ENCODE measurements at regions not wholly inside any gene's neighbourhood (a gene's known extent, or its start where the extent isn't known, plus 50 kb on each side); places are given as distances from the start of the nearest gene placed in this dataset.

DNA sequence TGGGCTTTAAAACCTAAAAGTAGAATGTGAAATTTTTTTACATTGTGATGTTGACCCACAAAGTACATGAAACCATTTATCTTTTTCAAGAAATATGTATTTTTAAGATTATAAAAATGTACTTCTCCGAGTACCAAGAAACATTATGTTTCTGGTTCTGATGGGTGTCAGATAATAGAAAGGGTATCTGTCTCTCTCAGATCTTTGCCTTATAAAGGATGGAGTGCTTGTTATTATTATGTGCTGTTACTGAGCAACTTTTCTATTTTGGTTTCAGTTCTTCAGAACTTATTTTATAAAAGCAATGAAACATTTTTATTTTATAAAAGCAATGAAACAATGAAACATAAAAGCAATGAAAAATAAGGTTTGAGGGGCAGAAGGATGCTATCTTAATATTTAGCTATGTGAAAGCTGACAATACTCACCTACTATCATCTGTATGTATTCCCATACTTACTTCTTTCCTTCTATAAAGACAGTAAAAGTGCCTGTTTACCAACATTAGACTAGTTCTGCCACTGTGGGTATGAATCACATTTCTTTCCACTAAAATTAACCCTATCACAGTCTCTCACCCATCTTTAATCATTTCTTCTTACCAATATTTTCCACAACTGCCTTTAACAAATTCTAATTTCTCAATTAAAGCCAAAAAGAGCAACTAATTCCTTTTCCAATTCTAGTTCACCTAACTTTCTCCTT is 540.7 kb upstream of the KCNMB2 start:
- DNase-seq (ENCODE audit: low read depth) = no peak

DNA sequence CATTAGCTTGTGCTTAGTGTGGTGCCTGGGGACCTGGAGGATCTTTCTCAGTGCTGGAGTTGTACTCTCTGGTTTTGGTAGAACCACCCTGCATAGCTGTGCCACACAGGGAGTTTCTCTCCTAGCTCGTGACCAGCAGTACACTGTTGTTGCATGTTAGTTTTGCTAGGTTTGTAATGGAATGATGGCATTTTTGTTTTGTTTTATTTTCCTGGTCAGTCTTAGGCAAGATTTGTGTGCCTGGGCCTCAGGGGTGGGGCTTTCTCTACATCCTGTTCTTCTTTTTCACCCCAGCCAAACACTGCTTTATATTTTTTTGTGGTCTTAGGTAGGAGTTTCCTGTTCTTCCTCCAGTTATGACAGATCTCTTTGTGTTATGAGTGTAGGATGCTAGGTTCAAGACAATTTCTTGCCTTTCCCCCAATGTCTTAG is 534.5 kb upstream of the KCNMB2 start:
- DNase-seq (ENCODE audit: low read depth) = peak; percentile 14

DNA sequence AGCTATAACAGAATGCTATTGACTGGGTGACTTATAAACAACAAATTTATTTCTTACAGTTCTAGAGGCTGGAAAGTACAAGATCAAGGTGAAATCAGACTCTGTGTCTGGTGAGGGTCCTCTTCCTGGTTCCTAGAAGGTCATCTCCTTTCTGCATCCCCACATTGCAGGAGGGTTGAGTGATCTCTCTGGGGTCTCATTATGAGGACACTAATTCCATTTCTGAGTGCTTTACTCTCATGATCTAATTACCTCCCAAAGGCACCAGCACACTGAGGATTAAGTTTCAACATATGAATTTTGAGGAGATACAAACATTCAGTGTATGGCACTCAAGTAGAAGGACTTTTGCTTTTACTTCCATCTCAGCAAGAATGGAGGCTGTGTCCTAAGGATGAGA is 534.1 kb upstream of the KCNMB2 start:
- DNase-seq (ENCODE audit: low read depth) = no peak

DNA sequence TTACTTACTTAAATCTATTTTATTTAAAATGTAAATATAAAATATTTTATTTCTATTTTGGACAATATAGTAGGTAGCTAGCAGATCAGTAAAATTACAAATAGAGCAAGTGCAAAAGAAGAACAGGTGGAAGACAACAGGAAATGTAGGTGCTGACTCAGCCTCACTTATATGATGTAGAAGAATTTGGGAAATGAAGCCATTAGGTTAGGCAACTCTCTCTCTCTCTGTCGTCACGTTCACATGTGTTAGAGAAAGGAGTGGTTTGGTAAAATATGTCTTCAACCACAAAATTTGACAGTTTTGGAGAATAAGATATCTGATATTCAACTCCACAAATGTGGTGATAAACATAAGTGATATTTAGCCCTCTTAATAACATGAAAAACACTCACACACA is 532.5 kb upstream of the KCNMB2 start:
- DNase-seq (ENCODE audit: low read depth) = no peak

DNA sequence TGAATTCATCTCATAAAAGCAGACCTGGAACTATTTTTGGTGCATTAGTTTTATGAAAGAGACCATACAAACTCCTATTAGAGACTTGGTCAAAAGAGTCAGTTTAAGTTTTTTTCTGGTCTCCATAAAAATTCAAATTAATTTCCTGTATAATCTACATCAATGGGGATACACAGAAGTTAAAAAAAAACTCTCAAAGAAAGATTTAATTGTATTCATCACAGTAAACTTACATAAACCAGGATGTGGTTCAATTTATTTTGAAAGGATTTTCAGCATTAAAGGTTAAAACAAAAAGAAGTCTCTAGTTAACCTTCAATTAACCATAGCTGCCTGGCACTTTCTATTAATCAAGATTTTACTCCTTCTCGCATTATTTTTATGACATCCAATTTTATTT is 530.3 kb upstream of the KCNMB2 start:
- no peak for DNase-seq (ENCODE audit: low read depth)

DNA sequence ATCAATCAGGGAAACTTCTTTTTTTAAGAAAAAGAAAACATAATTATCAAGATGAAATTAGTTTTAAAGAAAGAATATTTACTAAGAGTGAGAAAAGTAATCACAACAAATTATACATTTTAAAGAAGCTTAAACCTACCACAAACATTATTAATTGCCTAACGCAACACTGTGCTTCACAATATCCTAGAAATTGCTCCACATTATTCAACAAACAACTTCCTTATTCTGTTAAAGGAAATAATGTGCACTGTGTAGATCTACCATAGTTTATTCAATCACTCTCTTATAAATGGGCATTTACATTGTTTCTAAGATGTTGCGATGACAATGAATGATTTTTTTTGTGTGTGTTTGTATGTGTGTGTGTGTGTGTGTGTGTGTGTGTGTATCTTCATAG is 525.9 kb upstream of the KCNMB2 start:
- no peak for DNase-seq (ENCODE audit: low read depth)

DNA sequence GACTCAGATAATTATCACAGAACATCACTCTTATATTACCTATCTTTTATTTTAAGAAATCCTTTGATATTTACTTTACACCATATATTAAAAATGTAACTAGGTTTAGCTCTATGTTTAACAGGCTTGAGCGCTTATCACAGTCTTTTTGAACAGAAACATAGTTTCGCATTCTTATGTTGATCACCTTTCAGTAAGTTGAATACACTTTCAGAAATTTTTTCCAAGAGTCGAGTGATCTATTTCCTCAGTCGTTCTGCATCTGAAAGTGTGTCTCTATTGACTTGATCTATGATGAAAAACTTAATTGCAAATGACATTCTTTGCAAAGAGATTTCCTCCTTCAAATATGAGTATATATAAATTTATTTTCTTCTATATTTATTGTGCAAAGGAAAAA is 516.6 kb upstream of the KCNMB2 start:
- no peak for DNase-seq (ENCODE audit: low read depth)

DNA sequence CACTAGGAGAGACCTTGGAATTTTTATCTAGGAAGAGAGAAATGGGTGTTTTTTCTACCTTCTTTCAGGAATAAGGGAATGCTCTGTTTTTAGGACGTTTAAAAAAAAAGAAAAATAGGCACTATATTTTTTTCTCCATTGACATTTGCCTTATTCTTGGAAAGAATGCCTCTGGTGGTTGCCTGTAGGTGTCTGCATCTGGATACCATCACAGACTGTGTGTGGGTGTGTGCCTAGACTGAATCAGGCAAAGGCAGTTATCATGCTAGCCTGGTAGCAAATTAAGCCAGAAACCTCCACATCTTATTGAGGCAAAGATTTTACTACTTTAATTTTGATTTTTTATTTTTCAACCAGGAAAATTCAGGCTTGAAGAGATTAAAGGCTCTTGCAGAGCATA is 513.6 kb upstream of the KCNMB2 start:
- no peak for DNase-seq (ENCODE audit: low read depth)

DNA sequence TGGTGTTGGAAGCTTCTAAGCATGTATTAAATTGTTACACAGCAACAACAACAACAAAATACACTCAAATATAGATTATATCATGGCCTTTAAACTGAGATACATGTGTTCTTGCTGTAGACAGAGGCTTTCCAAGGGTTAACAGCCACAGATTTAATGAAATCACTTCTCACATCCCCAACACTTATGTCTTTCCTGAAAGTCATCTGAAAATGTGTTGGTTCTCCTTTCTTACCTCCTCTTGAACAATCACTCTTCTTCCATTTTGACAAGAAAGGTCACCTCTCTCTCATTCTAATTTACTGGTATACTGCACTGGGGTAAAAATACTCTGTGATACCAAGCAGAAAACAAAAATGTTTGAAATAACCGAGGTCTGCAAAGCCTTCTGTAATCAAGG is 507.3 kb upstream of the KCNMB2 start:
- DNase-seq (ENCODE audit: low read depth) = no peak

DNA sequence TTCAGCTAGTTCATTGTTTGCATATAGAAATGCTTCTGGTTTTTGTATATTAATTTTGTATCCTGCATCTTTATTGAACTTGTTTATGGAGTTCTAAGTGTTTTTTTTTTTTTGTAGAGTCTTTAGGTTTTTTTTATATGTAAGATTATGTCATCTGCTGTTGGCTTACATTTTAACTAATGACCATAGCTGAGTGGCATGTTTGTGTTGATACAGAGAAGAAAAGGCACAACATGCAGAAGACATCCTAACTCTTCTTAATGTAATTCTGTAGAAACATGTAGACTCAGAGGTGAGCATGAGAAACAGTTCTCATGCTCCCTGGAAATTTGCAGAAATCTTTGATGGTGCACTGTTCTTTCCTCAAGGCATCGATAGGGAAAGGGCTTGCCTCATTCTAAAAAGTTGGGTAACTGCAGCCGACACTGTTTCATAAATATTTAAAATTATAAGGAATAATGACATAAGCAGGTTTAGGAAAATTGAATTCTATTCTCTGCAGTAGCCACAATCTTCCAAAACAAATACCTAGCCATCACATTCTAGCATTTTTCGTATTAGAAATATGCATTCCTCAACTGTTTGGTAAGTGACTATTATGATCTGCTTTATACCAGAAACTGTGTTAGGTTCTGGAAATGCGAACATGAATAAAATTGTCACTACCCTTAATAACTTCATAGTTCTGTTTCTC is 499.6 kb upstream of the KCNMB2 start:
- DNase-seq (ENCODE audit: low read depth) = no peak

DNA sequence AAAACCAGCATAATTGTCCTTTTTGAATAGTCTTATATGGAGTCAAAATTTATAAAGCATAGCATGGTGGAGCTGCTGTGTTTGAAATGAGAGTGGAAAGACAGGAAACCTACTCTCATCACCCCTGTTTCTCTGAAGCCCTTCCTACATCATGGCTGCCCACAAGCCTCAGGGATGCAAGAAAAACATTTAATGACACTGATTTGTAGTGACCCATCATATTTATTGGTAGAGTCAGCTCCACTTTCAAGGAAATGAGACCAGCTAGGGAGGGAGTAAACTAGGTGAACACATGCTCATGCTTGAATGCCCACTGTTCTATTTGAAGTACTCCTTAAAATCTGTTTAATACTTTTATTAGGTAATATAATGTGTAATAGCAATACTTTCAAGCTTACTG is 494.3 kb upstream of the KCNMB2 start:
- DNase-seq (ENCODE audit: low read depth) = no peak

DNA sequence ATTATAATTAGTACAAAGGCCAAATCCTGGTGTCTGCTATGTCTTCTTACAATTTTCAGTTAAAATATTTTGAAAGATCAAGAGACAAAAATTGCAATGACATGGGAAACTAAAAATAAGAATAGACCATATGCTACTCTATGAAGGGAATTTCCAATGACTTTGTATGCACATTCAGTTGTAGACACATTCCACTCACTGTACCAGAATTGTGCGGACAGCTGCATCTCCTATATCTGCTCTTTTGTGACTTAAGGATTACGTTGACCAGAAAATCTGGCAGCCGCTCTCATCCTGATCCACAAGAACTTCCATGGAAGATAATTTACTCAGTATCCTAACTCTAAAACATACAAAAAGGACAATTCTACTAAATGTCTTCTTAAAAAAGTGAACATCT is 493.9 kb upstream of the KCNMB2 start:
- DNase-seq (ENCODE audit: low read depth) = no peak

DNA sequence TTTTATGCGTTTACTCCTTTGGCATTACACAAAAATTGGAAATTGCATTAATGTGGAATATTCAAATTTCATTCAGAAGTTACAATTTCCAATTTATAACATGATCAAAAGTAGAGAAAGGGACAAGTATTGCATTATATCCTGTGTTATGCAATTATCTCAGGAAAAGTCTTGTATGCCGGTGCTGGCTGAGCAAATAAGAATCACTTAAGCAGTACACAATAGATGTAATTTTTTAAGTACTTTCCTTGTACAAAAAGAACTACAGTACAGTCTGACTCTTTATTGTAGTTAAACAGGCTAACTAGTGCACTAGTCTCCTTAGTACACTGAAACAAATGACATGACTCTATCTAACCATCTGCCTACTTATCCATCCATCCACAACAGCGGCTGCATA is 493.2 kb upstream of the KCNMB2 start:
- DNase-seq (ENCODE audit: low read depth) = no peak

DNA sequence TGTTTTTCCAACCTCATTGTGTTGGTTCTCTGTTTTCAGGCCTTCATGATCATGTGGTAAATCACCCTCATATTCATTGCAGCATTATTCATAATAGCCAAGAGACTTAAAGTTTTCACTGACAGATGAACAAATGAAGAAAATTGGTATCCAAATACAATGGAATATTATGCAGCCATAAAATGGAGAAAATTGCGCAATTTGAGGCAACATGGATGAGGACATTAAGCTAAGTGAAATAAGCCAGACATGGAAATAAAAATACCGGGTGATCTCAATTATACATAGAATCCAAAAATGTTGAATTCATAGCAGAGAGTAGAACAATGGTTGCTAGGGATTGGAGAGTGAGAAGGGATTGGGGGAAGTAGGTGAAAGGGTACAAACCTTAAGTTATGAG is 491.9 kb upstream of the KCNMB2 start:
- no peak for DNase-seq (ENCODE audit: low read depth)

DNA sequence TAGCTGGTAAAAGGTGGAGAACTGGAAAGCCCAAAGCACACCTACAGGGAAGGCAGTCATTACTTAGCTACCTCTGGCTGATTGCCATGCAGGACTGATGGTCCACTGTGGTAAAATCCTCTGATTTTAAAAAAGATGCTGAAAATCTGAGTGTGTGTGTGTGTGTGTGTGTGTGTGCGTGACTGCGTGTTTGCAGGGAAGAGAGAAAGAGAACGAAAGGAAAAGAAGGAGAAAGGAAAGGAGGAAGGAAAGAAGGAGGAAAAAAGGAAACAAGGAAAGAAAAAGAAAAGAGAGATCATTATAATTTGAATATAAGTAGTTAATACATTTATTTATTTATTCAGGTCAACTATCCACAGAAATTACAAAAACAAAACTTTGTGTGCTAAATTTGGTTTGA is 488.7 kb upstream of the KCNMB2 start:
- DNase-seq (ENCODE audit: low read depth) = no peak

DNA sequence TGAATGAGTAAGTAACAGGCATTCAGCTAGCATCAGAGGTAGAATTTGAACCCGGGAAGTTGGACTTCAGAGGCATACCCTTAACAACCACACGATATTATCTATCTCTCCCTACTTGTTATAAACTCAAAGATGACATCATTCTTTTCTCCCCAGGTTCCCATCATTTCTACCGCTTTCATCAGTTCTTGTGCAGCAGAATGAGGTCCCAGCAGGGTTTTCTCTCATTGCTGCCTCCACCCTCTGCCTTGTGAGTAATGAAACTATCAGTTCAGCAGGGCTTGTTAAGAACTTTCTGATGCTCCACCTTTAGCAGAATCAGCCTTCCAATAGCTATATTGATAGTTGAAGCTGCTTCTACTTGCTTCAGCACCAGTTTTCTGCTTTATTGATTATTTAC is 487.5 kb upstream of the KCNMB2 start:
- no peak for DNase-seq (ENCODE audit: low read depth)

DNA sequence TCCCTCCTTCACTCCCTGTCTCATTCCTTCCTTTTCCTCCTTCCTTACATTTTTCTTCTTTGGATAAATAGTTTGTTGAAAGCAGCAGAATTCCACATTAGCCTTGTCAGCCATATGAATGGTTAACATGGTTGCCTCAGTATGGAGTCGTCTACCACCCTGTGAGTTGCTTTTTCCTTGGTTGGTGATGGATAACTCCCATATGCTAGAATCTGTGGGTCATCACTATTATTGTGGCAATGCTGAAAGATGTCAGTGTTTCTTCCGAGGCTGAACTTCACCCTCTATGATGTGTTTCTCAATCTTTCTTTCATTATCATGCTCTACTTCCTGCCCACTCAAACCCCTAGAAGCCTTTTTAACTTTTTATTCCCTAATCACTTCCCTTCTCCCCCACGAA is 481.8 kb upstream of the KCNMB2 start:
- no peak for DNase-seq (ENCODE audit: low read depth)

DNA sequence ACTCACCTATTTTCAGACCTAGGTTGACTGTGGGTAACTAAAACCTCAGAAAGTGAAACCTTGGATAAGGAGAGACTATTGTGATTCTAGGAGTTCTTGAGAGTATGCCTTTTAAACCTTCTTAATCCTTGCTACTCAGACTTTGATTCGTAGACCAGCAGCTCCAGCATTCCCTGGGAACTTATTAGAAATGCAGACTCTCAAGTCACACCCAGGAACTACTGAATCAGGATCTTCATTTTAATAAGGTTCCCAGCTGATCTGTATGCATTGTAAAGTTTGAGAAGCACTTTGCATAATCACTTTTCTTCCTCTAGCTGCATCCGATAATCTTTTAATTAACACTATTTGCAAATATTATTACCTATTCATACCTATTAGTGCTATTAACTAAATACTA is 480.3 kb upstream of the KCNMB2 start:
- no peak for DNase-seq (ENCODE audit: low read depth)

DNA sequence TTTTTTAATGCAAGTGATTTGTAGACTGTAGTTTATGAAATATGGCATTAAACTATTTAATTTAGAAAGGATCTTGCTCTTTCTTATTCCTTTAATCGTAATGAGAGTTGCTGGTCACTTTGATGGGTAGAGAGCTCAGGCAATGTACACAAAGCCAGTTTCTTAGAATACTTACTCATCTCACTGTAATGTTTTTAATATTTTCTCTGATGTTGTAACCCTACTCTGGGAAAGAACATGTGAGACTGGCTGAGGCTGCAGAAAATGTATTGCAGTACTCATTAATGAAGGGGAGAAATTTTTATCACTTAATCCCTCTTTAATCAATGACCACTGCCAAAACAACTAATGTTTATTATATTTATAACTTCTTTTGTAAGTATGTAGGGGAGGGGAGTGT is 479.4 kb upstream of the KCNMB2 start:
- no peak for DNase-seq (ENCODE audit: low read depth)

DNA sequence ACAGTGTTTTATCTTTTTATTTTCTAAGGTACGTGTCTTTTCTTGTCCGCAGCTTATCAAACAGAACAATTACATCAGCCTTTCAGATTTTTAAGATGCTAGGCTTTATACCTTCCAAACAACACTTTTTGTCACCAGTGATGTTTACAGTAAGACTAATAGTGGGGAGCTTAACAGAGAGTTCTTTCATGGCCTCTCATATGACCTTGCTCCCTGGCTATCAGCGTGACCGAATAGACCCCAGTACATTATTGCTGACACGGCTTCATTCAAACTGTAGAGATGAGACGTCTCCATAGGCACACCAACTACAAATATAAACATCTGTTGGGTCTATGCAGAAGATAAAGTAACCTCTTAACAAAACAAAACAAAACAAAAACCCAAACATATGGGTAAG is 477.6 kb upstream of the KCNMB2 start:
- no peak for DNase-seq (ENCODE audit: low read depth)

DNA sequence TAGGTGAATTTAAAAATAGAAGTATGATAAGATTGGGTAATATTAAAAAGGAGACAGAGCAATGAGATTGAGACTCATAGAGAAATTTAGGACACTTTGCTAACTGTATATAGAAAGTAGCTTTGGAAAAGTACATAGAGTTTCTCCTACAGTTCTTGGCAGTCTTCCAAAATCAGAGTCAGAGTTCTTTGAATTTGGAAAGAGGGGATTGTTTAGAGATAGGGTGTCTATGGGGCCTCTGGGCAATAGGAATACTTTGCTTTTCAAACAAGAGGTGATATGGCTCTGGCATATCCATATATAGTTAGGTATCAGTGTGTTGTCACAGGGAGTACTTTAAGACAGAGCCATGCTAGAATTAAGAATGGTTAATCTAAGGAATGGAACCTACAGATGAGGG is 477.1 kb upstream of the KCNMB2 start:
- DNase-seq (ENCODE audit: low read depth) = no peak

DNA sequence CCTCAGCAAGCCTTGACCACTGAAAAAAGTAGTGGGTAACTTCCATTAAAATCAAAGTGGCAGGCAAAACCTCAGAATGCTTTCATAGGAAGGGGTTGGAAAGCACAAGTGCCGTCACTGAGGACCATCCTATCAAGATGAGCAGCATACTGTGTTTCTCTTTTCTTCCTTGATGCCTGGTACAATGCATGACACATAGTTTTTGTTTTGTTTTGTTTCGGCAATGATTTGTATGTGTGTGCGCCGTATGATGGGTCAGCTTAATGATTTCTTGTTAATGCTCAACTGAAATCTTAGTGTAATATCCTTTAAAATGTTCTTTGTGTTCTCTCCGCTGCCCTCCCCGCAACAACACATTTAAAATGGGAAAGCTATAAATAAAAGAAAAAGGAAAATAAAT is 476.4 kb upstream of the KCNMB2 start:
- no peak for DNase-seq (ENCODE audit: low read depth)

DNA sequence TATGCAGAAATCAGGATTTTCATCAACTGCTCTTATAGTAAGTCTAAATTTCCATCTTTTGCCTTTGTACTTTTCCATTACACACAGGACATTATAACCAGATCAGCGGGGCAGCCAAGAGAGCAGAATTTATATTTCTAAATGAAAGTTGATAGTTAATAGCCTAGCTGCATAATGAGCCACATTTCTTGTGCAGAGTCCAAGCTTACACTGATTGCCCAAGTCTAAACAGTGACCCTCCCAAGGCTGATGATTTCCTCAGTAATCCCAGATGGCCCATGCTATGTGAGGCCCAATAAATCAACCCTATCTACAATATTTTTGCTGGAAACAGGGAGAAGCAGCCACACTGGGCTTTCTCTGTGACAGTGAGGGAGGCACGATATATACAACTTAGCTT is 475.8 kb upstream of the KCNMB2 start:
- no peak for DNase-seq (ENCODE audit: low read depth)

DNA sequence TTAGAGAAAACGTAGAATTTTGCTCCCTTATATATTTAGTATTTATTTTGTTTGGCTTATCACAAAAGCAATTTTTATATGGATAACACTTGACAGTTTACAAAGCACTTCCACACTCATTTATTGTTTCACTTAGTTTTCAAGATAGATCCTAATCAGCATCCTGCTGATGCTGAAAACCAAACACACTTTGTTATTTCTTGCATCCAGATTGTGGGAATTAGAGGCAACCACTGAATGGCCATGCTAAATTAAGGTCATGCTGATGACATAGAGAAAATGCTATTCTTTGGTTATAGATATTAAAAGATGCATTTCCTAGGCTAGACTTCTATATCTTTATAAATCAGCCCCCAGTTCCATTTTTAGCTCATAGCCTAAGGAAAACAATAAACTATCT is 474.1 kb upstream of the KCNMB2 start:
- DNase-seq (ENCODE audit: low read depth) = no peak

Data from activated T-cell treated with anti-CD3 and anti-CD28 coated beads for 24 hours (primary cell).